HepG2 (cell line): ENCODE measurements at regions not wholly inside any gene's neighbourhood (a gene's known extent, or its start where the extent isn't known, plus 50 kb on each side); places are given as distances from the start of the nearest gene placed in this dataset.

Experiments
- ATAC-seq: fragments of 200-7000 bp; cut with Tn5 transposase; 3 replicates; pipeline ENCODE4 v1.9.1; 2020; ENCODE audit warnings: mild to moderate bottlenecking, moderate library complexity
- BruUV-seq: library from RNA; stranded (reverse); fragments of 400-500 nt; replicated peaks from 2 replicates; lab custom pipeline; 2021; lab: Mats Ljungman, UMichigan
- CTCF ChIA-PET: fragments of 300-600 bp; formaldehyde crosslinking; extraction: SDS; loops from one replicate; lab custom pipeline; 2021; ENCODE audit warnings: low total read pairs, inconsistent platforms, low intra/inter-chr PET ratio; lab: Yijun Ruan, JAX
- POLR2A ChIA-PET: fragments of 350-600 bp; sonication (Branson Sonifier 250); formaldehyde crosslinking; loops from one replicate; lab custom pipeline; 2020; ENCODE audit warnings: antibody characterized with exemption, inconsistent platforms; lab: Yijun Ruan, JAX
- DNase-seq: peaks from one replicate; pipeline ENCODE4 v3.0.0-alpha.2; 2015; ENCODE audit warnings: low spot score
- FAIRE-seq: peaks from 3 replicates; lab custom pipeline; 2011; peaks lifted over from hg19 to GRCh38; lab: Jason Lieb, UNC
- H2AFZ ChIP-seq: one replicate; pipeline ENCODE4 v1.6.1; 2011; ENCODE audit warnings: low read length, inconsistent platforms
- H3K27ac ChIP-seq: fragments of 300-600 bp; 3 replicates; pipeline ENCODE4 v1.8.0; 2011; ENCODE audit warnings: mixed run types, mild to moderate bottlenecking, mixed read lengths, low read length, inconsistent platforms; ENCODE audit not compliant: insufficient read depth; ENCODE audit errors: extremely low read length
- H3K27me3 ChIP-seq, 2 experiments: fragments of 200-600 bp in 1 of 2; 2 replicates in 1 of 2; 3 replicates in 1 of 2; pipeline versions ENCODE4 v1.6.0 to v1.8.0; 2011; ENCODE audit warnings: low read length in 2 of 2, mild to moderate bottlenecking in 2 of 2, moderate library complexity in 2 of 2, inconsistent platforms in 1 of 2; ENCODE audit not compliant: insufficient read depth in 2 of 2, control insufficient read depth in 1 of 2
- H3K36me3 ChIP-seq, 2 experiments: fragments of 200-600 bp in 1 of 2; replicated peaks in 1 of 2; 2 replicates in 1 of 2; 3 replicates in 1 of 2; pipeline versions ENCODE4 v1.5.1 to v1.8.0; 2011; ENCODE audit warnings: low read length in 2 of 2, inconsistent platforms in 1 of 2; ENCODE audit not compliant: insufficient read depth in 2 of 2, control insufficient read depth in 1 of 2
- H3K4me1 ChIP-seq: 2 replicates; pipeline ENCODE4 v1.5.1; 2012; ENCODE audit warnings: low read length, inconsistent platforms; ENCODE audit not compliant: insufficient read depth
- H3K4me2 ChIP-seq: 2 replicates; pipeline ENCODE4 v1.6.0; 2011; ENCODE audit warnings: low read depth, low read length, inconsistent platforms
- H3K4me3 ChIP-seq, 3 experiments: fragments of 200-600 bp in 1 of 3; sonication (generic), shearing (Covaris generic) in 1 of 3; replicated peaks in 1 of 3; 2 replicates each; pipeline ENCODE4 v1.5.1; 2011 to 2016; ENCODE audit warnings: low read length in 3 of 3, inconsistent platforms in 2 of 3, low read depth in 2 of 3, mild to moderate bottlenecking in 2 of 3, control low read depth in 1 of 3, mixed read lengths in 1 of 3; ENCODE audit not compliant: insufficient read depth in 1 of 3
- H3K79me2 ChIP-seq: one replicate; pipeline ENCODE4 v1.6.1; 2011; ENCODE audit warnings: low read length, inconsistent platforms; ENCODE audit not compliant: insufficient read depth
- H3K9ac ChIP-seq: 2 replicates; pipeline ENCODE4 v1.6.0; 2011; ENCODE audit warnings: mild to moderate bottlenecking, low read depth, low read length, inconsistent platforms; ENCODE audit not compliant: insufficient read depth
- H3K9me3 ChIP-seq: 2 replicates; pipeline ENCODE4 v1.5.1; 2012; ENCODE audit warnings: mild to moderate bottlenecking, low read length
- H4K20me1 ChIP-seq: 2 replicates; pipeline ENCODE4 v1.6.0; 2011; ENCODE audit warnings: inconsistent platforms, mild to moderate bottlenecking, low read length, moderate library complexity; ENCODE audit not compliant: insufficient read depth
- ARID5B ChIP-seq: IDR thresholded peaks from 2 replicates; pipeline ENCODE4 v1.4.0; 2020; ENCODE audit warnings: mild to moderate bottlenecking, missing genetic modification reagents
- HDAC2 ChIP-seq: sonication (generic); formaldehyde crosslinking; IDR thresholded peaks from 2 replicates; pipeline ENCODE4 v1.4.0; 2020; ENCODE audit warnings: missing genetic modification reagents
- KLF6 ChIP-seq: IDR thresholded peaks from 2 replicates; pipeline ENCODE4 v1.8.0; 2016; ENCODE audit warnings: missing biosample characterization, missing genetic modification reagents
- SOX6 ChIP-seq, 2 experiments: fragments of 450-650 bp in 1 of 2; sonication (generic) in 1 of 2; formaldehyde crosslinking in 1 of 2; IDR thresholded peaks; 2 replicates each; pipeline versions ENCODE4 v1.4.0 to v1.6.1; 2017 to 2020; ENCODE audit warnings: antibody characterized with exemption in 1 of 2, mild to moderate bottlenecking in 1 of 2, missing genetic modification reagents in 1 of 2
- ZMYM4 ChIP-seq: sonication (generic); formaldehyde crosslinking; IDR thresholded peaks from 2 replicates; pipeline ENCODE4 v1.8.1; 2023; ENCODE audit warnings: mild to moderate bottlenecking, missing genetic modification reagents
- ZNF138 ChIP-seq: sonication (generic); formaldehyde crosslinking; IDR thresholded peaks from 2 replicates; pipeline ENCODE4 v1.5.0; 2020; ENCODE audit warnings: mild to moderate bottlenecking, low read depth, missing genetic modification reagents
- ZNF225 ChIP-seq: sonication (generic); formaldehyde crosslinking; IDR thresholded peaks from 2 replicates; pipeline ENCODE4 v1.4.0; 2020; ENCODE audit warnings: mild to moderate bottlenecking, missing genetic modification reagents
- ZNF33A ChIP-seq: sonication (generic); formaldehyde crosslinking; IDR thresholded peaks from 2 replicates; pipeline ENCODE4 v1.5.1; 2020; ENCODE audit warnings: missing genetic modification reagents, mild to moderate bottlenecking, moderate library complexity, borderline replicate concordance
- ZNF572 ChIP-seq: sonication (generic); formaldehyde crosslinking; IDR thresholded peaks from 2 replicates; pipeline ENCODE4 v1.5.1; 2020; ENCODE audit warnings: mild to moderate bottlenecking, missing genetic modification reagents
- ZNF691 ChIP-seq: sonication (generic); formaldehyde crosslinking; IDR thresholded peaks from 2 replicates; pipeline ENCODE4 v1.4.0; 2020; ENCODE audit warnings: missing genetic modification reagents, low read depth, mild to moderate bottlenecking, borderline replicate concordance
- ZNF800 ChIP-seq: sonication (generic); formaldehyde crosslinking; IDR thresholded peaks from 2 replicates; pipeline ENCODE4 v1.4.0; 2020; ENCODE audit warnings: missing genetic modification reagents
- ZSCAN25 ChIP-seq: sonication (generic); formaldehyde crosslinking; IDR thresholded peaks from 2 replicates; pipeline ENCODE4 v1.8.0; 2022; ENCODE audit warnings: mild to moderate bottlenecking, missing genetic modification reagents
- WGBS: methylation state at CpG from one replicate; pipeline ENCODE4 v1.1.6; 2017; ENCODE audit warnings: low lambda C conversion rate; 5-methylcytosine and 5-hydroxymethylcytosine counted together
- in situ Hi-C: cut with HindIII; loops from 2 replicates; pipeline ENCODE4 v1.10.0; 2017; ENCODE audit warnings: low pct_unique_long_range_greater_than_20kb; ENCODE audit not compliant: extremely low pct_ligation_motif_present
- intact Hi-C: fragments of 100-400 bp; cut with micrococcal nuclease; formaldehyde crosslinking; loops from one replicate; pipeline ENCODE4 v1.10.0; 2022; ENCODE audit not compliant: unreplicated experiment

- Histone ChIP-seq H3K4me3 (no peak overlapping the region), H3K36me3 (no peaks in the 10 kb centered on the region), H4K20me1 (no peaks in the 10 kb centered on the region), H3K9me3 (no peaks in the 10 kb centered on the region), H3K4me2 (no peak overlapping the region), H3K4me1 (no peaks in the 10 kb centered on the region), H3K9ac (no peak overlapping the region), H3K27ac (no peak overlapping the region), H3K27me3 (no peaks in the 10 kb centered on the region), H3K79me2 (no peaks in the 10 kb centered on the region), H2AFZ (no peak overlapping the region)
- BruUV-seq, result no TSS peak
- ATAC-seq, result no peak
- intact Hi-C loops (no loop called here), in situ Hi-C loops (no loop called here)
- TF ChIP-seq HDAC2 (CRISPR knock-in tag) (no peak), ZNF225 (no peak), ZNF572 (CRISPR knock-in tag) (no peak)
- POLR2A ChIA-PET, result no interaction called here
- CTCF ChIA-PET, result no interaction called here
- FAIRE-seq, result no peak
- 2% methylated on average over 4 of the region's 4 CpGs for WGBS
- DNase-seq, result no peak
Observed at GRCh38 chr6:66992660-66993059, 1285.6 kb upstream of the EYS start.

GRCh38 chr6:66986940-66987339, 1279.9 kb upstream of the EYS start:
- H3K79me2 ChIP-seq, result no peaks in the 10 kb centered on the region
- FAIRE-seq (peak; percentile 43), ATAC-seq (peak; percentile 96), DNase-seq (peak; percentile 55)
- H3K4me1 ChIP-seq, result peaks cover 10% of the 10 kb centered on the region
- H2AFZ ChIP-seq, result no peak overlapping the region
- no peak overlapping the region for H3K4me3 ChIP-seq
- peak overlapping the region; percentile 11; the same call in 1 of the 2 replicates for H3K4me2 ChIP-seq
- H3K27ac ChIP-seq, result no peak overlapping the region
- ChIA-PET POLR2A (no interaction called here), CTCF (no interaction called here)
- no peak overlapping the region for H3K9ac ChIP-seq
- intact Hi-C loops, result no loop called here
- H3K9me3 ChIP-seq, result no peaks in the 10 kb centered on the region
- H3K36me3 ChIP-seq, result no peaks in the 10 kb centered on the region
- in situ Hi-C loops, result no loop called here
- no TSS peak for BruUV-seq
- H3K27me3 ChIP-seq, result no peaks in the 10 kb centered on the region
- no peaks in the 10 kb centered on the region for H4K20me1 ChIP-seq
- TF ChIP-seq ZSCAN25 (CRISPR knock-in tag) (no peak), KLF6 (CRISPR knock-in tag) (no peak), ZNF33A (no peak), ZNF800 (CRISPR knock-in tag) (no peak), ZNF691 (no peak), ZMYM4 (peak; percentile 56; the same call in 1 of the 2 replicates), ZNF138 (CRISPR knock-in tag) (no peak), ARID5B (CRISPR knock-in tag) (0 out of 2 replicates have a peak, but pooled peaks have one; percentile 31), SOX6 (IDR thresholded peaks at IDR 0.05) (no peak), SOX6 (CRISPR knock-in tag; IDR thresholded peaks at IDR 0.05) (peak; percentile 30; the same call in 1 of the 2 replicates)
